GM13976 (cell line): ENCODE measurements at regions not wholly inside any gene's neighbourhood (a gene's known extent, or its start where the extent isn't known, plus 50 kb on each side); places are given as distances from the start of the nearest gene placed in this dataset.
"Not testable (repeated sequence)": the region's sequence is repeated elsewhere in the genome, so short reads cannot be mapped to it uniquely, and the experiment has no call there.

Experiments used
- DNase-seq: peaks from one replicate; pipeline ENCODE4 v3.0.0; 2012; ENCODE audit warnings: low spot score
- in situ Hi-C: fragments of 300-500 bp; cut with MboI; formaldehyde crosslinking; loops from one replicate; pipeline ENCODE4 v1.12.0; 2022; ENCODE audit warnings: low sequenced_read_pairs, mixed read lengths, inconsistent platforms; ENCODE audit not compliant: unreplicated experiment
- TF ChIP-seq, protein P1 (sequence below): IDR thresholded peaks from 2 replicates; pipeline ENCODE4 v1.5.1; 2012; ENCODE audit warnings: borderline replicate concordance, mild to moderate bottlenecking; ENCODE audit not compliant: insufficient read depth; ENCODE audit errors: extremely low read depth, missing control alignments, control extremely low read depth

DNA sequence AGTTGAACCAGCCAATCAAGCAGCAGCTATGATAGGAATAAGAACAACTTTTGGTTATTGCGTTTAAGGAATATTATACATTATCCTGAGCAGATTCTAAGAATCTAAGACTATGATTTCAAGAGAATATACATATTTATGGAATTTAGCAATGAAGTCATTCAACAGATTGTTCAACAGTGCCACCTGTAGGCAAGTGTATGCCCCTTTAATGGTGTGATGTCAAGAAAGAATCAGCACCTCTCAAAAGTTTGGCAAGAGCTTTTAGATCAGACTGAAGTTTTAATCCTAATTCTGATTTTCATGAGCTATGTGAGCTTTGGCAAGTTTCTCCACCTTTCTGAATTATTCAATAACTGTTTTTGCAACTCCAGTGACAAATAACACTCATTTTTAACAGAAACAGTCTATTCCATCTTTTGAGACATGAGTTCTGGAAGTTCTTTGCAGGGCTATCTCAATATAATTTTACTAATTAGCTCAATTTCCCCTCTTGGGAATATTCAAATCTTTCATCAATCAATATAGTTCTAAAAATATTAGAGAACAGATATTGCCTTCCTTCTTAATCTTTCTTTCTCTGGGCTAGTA lies 474.3 kb upstream of the TOM1L1 start:
- TF ChIP-seq, protein P1, sequence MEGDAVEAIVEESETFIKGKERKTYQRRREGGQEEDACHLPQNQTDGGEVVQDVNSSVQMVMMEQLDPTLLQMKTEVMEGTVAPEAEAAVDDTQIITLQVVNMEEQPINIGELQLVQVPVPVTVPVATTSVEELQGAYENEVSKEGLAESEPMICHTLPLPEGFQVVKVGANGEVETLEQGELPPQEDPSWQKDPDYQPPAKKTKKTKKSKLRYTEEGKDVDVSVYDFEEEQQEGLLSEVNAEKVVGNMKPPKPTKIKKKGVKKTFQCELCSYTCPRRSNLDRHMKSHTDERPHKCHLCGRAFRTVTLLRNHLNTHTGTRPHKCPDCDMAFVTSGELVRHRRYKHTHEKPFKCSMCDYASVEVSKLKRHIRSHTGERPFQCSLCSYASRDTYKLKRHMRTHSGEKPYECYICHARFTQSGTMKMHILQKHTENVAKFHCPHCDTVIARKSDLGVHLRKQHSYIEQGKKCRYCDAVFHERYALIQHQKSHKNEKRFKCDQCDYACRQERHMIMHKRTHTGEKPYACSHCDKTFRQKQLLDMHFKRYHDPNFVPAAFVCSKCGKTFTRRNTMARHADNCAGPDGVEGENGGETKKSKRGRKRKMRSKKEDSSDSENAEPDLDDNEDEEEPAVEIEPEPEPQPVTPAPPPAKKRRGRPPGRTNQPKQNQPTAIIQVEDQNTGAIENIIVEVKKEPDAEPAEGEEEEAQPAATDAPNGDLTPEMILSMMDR, result peak; percentile 27
- no peak for DNase-seq
- in situ Hi-C loops, result no loop called here

DNA sequence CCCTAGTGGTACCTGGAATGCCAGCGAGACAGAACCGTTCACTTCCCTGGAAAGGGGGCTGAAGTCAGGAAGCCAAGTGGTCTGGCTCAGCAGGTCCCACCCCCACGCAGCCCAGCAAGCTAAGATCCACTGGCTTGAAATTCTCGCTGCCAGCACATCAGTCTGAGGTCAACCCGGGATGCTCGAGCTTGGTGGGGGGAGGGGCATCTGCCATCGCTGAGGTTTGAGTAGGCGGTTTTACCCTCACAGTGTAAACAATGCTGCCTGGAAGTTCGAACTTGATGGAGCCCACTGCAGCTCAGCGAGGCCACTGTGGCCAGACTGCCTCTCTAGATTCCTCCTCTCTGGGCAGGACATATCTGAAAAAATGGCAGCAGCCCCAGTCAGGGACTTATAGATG lies 464.7 kb upstream of the TOM1L1 start:
- in situ Hi-C loops, result no loop called here
- DNase-seq, result no peak
- TF ChIP-seq, protein P1, result no peak

DNA sequence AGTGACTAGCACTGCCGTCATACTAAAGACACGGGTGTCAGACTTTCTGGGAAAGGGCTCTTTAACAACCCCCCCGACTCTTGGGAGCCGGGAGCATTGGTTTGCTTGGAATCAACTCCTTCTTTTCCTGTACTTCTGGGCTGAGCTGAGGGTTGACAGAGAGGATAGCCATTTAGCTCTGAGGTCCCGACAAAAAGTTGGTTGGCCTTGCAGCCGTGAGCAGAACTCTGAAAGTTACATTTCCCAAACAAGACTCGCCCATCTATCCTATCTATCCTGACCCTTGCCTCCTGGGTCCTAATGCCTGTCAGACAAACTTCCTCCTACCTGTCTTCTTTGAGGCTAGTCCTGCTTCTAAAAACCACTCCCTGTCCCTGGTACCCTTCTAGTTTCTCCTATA lies 460.8 kb upstream of the TOM1L1 start:
- in situ Hi-C loops, result no loop called here
- DNase-seq, result no peak
- TF ChIP-seq, protein P1, result no peak

GRCh38 chr17:54451051-54451450 lies 449.6 kb upstream of the TOM1L1 start:
- in situ Hi-C loops, result no loop called here
- DNase-seq, result no peak
- TF ChIP-seq, protein P1, result no peak

DNA sequence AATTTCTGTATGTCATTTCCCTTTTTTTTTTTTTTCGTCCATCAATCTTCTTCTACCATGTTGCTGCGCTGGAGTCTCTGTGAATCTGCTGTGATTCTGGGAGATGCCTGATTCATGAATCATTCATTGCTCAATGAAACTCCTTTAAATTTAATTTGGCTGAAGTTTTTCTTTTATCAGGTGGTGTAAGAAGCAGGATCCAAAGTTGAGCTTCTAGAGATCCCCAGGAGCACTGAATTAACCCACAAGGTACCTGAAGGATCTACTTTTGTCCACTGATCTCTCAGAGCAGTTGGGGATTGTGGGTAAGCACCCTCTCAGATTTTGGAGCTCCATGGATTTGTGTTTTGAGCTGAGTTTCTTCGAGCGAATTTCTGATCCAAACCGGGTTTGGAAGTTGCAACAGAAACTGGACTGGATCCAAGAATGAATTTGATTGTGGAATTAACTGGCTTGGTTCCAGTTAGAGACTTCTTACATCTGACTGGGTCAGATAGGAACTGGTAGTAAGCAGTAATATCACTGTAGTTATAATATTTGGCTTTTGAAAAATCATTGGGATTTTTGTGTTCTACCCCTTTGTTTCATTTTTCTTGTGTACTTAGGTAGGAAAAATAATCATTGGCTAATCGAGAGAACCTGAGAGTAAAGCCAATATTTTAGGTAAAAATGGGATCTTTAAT lies 447.8 kb upstream of the TOM1L1 start:
- in situ Hi-C loops, result no loop called here
- DNase-seq, result no peak
- TF ChIP-seq, protein P1, result no peak

GRCh38 chr17:54455251-54455868 lies 445.3 kb upstream of the TOM1L1 start:
- TF ChIP-seq, protein P1, result no peak
- DNase-seq, result no peak

DNA sequence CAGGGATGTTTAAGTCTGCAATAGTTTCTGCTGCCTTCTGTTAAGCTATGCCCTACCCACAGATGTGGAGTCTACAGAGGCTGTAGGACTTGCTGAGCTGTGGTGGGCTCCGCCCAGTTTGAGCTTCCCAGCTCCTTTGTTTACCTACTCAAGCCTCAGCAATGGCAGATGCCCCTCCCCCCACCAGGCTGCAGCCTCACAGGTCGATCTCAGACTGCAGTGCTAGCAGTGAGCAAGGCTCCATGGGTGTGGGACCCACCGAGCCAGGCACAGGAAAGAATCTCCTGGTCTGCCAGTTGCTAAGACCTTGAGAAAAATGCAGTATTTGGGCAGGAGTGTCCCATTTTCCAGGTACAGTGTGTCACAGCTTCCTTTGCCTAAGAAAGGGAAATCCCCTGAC lies 435.2 kb upstream of the TOM1L1 start:
- DNase-seq, in situ Hi-C loops: not testable (repeated sequence)

More at GRCh38 chr17:54455251-54455868, 445.3 kb upstream of the TOM1L1 start:
- in situ Hi-C loops, result no loop called here
